C4-2B (cell line): ENCODE measurements at regions not wholly inside any gene's neighbourhood (a gene's known extent, or its start where the extent isn't known, plus 50 kb on each side); places are given as distances from the start of the nearest gene placed in this dataset.
"Not testable (repeated sequence)": the region's sequence is repeated elsewhere in the genome, so short reads cannot be mapped to it uniquely, and the experiment has no call there.

Experiments used
- H3K27ac ChIP-seq: fragments of 450-650 bp; 2 replicates; pipeline ENCODE4 v1.5.1; 2017
- CTCF ChIP-seq: fragments of 450-650 bp; conservative IDR thresholded peaks from 2 replicates; pipeline ENCODE4 v1.5.1; 2017; ENCODE audit warnings: mild to moderate bottlenecking
- ZFX ChIP-seq: fragments of 450-650 bp; IDR thresholded peaks from 2 replicates; pipeline ENCODE4 v1.6.1; 2017

DNA sequence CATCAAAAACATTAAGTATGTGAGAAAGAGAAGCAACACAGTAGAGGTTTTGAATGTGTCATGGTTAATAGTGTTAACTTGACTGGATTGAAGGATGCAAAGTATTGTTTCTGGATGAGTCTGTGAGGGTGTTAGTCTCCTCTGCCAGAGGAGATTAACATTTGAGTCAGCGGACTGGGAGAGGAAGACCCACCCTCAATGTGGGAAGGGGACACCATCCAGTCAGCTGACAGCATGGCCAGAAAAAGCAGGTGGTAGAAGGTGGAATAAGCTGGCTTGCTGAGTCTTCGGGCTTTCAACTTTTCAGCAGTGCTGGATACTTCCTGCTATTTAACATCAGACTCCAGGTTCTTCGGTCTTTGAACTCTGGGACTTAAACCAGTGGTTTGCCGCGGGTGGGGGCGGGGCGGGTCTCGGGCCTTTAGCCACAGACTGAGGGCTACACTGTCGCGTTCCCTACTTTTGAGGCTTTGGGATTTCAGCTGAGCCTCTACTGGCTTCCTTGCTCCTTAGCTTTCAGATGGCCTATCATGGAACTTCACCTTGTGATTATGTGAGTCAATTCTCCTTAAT, 309.9 kb upstream of the ST8SIA4 start:
- TF ChIP-seq ZFX (no peak), CTCF (no peak)
- no peak overlapping the region for H3K27ac ChIP-seq

- TF ChIP-seq ZFX (no peak), CTCF (no peak)
- no peak overlapping the region for H3K27ac ChIP-seq
Observed at GRCh38 chr5:101206534-101206933, 303.5 kb upstream of the ST8SIA4 start.

- not testable (repeated sequence) for H3K27ac ChIP-seq
Observed at GRCh38 chr5:101205065-101205464, 302.0 kb upstream of the ST8SIA4 start.

- H3K27ac ChIP-seq = not testable (repeated sequence)
Observed at GRCh38 chr5:101180365-101180764, 277.3 kb upstream of the ST8SIA4 start.

- TF ChIP-seq CTCF (no peak), ZFX (no peak)
Observed at GRCh38 chr5:101176605-101177004, 273.5 kb upstream of the ST8SIA4 start.

GRCh38 chr5:101174981-101175380, 271.9 kb upstream of the ST8SIA4 start:
- TF ChIP-seq CTCF = no peak
- no peak for TF ChIP-seq ZFX
- no peak overlapping the region for H3K27ac ChIP-seq

More at GRCh38 chr5:101176605-101177004, 273.5 kb upstream of the ST8SIA4 start:
- no peak overlapping the region for H3K27ac ChIP-seq

- TF ChIP-seq ZFX (no peak), CTCF (no peak)
- H3K27ac ChIP-seq = no peak overlapping the region
Observed at GRCh38 chr5:101163088-101163487, 260.0 kb upstream of the ST8SIA4 start.

DNA sequence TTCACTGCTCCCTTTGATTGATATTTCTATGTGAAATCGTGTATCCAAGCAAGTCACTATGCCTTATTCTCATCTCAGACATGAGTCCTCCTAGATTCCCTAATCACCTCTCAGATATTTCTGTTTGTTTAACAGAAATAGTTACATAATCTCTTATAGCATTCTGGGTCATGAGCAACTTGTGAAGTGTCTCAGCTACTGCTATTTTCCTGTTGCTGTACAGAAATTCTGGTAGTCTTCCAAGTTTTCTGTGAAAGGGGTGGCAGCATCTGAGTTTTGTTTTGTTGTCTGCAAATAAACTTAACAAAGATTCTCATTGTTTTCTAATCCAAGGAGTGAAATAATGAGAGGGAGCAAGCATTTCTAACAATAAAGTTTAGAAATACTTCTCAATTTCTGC, 256.9 kb upstream of the ST8SIA4 start:
- TF ChIP-seq ZFX = no peak
- no peak for TF ChIP-seq CTCF

DNA sequence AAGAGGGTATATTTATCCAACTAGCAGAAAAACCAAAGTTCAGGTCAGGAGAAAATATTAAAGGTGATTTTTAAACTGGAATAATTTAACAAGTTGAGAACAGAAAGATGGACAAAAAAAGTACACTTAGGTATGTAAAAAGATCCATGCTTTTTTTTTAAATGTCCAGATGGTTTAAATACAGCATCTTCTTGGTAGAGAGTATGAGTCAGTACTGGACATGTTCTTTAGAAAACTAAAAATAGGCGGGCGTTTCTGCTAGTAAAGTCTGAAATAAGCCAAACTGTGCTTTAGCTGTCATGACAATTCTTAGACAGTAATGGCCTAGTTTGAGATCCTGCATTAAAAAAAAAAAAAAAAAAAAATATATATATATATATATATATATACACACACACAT, 255.9 kb upstream of the ST8SIA4 start:
- H3K27ac ChIP-seq = no peak overlapping the region
- TF ChIP-seq CTCF (no peak), ZFX (no peak)

More for the DNA sequence above, 256.9 kb upstream of the ST8SIA4 start:
- no peak overlapping the region for H3K27ac ChIP-seq
